ENCODE measurements at regions not wholly inside any gene's neighbourhood (a gene's known extent, or its start where the extent isn't known, plus 50 kb on each side); places are given as distances from the start of the nearest gene placed in this dataset.
"Not testable (repeated sequence)": the region's sequence is repeated elsewhere in the genome, so short reads cannot be mapped to it uniquely, and the experiment has no call there.

DNA sequence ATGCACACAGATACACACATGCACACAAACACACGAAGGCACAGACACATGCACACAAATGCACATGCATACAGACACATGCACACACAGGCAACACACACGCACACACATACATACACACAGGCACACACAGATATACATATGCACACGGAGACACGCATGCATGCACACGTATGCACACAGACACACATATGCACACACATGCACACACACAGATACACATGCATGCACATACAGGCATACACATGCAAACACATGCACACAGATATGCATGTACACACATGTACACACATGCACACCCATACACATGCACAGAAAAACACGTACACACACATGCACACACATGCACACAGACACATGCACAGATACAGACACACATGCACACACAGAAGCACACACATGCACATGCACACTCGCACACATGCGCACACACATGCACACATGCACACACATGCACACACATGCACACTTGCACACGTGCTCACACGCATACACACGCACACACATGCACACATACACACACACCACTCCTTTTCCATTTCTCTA lies 70.8 kb upstream of the ALDH3B2 start:
- DNase-seq (ENCODE audit: low read depth, low spot score): no peak
- in situ Hi-C loops (cut with HindIII; ENCODE audit: low sequenced_read_pairs): no loop called here
- H3K4me3 ChIP-seq (ENCODE audit: low read depth, low read length): no peak overlapping the region
- TF ChIP-seq, protein P1, sequence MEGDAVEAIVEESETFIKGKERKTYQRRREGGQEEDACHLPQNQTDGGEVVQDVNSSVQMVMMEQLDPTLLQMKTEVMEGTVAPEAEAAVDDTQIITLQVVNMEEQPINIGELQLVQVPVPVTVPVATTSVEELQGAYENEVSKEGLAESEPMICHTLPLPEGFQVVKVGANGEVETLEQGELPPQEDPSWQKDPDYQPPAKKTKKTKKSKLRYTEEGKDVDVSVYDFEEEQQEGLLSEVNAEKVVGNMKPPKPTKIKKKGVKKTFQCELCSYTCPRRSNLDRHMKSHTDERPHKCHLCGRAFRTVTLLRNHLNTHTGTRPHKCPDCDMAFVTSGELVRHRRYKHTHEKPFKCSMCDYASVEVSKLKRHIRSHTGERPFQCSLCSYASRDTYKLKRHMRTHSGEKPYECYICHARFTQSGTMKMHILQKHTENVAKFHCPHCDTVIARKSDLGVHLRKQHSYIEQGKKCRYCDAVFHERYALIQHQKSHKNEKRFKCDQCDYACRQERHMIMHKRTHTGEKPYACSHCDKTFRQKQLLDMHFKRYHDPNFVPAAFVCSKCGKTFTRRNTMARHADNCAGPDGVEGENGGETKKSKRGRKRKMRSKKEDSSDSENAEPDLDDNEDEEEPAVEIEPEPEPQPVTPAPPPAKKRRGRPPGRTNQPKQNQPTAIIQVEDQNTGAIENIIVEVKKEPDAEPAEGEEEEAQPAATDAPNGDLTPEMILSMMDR (IDR thresholded peaks at IDR 0.05; ENCODE audit: low read depth, low read length): no peak

DNA sequence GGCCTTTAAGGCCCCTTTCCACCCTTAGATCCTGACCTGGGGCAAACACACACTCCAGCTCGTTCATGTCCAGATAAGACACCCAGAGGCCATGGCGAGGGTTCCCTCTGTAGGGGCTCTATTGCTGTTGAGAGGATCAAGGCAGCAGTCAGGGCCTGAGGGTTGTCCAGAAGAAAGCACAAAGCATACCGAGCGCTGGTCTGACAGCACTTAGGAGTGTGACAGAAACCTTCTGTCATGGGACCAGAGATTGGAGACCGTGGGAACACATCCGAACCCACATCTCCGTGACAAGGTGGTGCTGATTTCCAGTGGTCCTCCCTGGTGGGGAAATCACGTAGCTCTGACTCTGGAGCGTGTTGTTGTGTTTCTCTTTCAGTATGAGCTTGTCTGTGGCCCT lies 69.8 kb upstream of the ALDH3B2 start:
- H3K4me3 ChIP-seq (ENCODE audit: low read depth, low read length); DNase-seq (ENCODE audit: low read depth, low spot score); in situ Hi-C loops (cut with HindIII; ENCODE audit: low sequenced_read_pairs): not testable (repeated sequence)

DNA sequence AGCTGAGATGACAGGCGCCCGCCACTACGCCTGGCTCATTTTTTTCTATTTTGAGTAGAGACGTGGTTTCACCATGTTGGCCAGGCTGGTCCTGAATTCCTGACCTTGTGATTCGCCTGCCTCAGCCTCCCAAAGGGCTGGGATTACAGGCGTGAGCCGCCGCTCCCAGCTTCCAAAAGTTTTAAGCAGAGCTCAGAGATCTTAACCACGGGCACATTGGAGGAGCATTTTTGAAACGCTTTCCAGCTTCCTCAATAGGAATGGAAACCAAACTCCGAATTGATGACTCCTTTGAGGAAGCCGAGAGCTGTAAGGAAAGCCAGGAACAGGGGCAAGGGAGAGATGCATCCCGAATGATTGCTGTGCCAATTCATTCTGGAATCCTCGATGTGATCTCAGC lies 63.8 kb upstream of the ALDH3B2 start:
- DNase-seq (ENCODE audit: low read depth, low spot score); H3K4me3 ChIP-seq (ENCODE audit: low read depth, low read length); in situ Hi-C loops (cut with HindIII; ENCODE audit: low sequenced_read_pairs): not testable (repeated sequence)

DNA sequence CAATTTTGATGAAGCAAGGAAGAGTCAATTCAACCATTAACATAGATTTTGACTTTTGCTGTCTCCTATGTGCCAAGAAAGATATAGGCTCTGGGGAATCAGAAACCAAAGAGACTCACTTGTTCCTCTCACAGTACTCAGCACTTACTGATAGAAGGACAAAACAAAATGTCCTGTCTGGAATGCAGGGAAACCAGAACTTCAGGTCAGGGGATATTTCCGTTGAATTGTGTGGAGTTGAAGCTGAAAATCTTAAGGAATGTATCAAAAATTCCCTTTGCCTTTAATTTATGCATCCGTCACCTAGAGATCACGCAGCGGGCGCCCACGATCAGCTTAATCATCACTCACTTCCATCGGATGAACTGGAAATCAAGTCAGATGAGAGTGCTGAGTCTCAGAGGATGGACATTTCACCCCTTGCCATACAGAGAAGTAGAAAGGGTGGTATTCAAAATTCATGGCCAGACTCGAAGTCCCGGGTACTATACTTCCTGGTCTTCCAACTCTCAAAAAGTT lies 63.2 kb upstream of the ALDH3B2 start:
- H3K4me3 ChIP-seq (ENCODE audit: low read depth, low read length); DNase-seq (ENCODE audit: low read depth, low spot score); in situ Hi-C loops (cut with HindIII; ENCODE audit: low sequenced_read_pairs): not testable (repeated sequence)

DNA sequence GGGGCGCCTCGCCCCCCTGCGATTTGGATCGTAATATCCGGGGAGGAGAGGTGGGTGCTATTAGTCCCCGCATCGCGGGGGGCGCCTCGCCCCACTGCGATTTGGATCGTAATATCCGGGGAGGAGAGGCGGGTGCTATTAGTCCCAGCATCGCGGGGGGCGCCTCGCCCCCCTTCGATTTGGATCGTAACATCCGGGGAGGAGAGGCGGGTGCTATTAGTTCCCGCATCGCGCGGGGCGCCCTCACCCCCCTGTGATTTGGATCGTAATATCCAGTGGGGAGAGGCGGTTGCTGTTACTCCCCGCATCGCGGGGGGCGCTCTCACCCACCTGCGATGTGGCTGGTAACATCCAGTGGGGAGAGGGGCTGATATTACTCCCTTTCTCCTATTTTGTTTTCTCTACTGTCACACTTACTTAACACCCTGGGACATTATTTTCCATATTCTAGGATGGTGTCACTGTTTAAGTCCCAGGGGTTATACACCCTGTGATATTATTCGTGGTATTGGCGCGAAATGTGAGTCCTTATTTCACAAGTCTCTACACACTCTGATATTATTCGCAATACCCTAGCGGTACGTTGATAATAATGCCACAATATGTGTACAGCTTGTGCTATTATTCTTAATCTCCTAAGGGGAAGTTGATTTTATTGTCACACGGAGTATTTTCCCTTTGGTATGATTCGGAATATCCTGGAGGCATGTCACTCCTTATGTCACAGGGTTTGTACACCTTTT lies 57.8 kb upstream of the ALDH3B2 start:
- TF ChIP-seq, protein P1 (IDR thresholded peaks at IDR 0.05; ENCODE audit: low read depth, low read length): no peak
- DNase-seq (ENCODE audit: low read depth, low spot score): no peak
- in situ Hi-C loops (cut with HindIII; ENCODE audit: low sequenced_read_pairs): no loop called here
- H3K4me3 ChIP-seq (ENCODE audit: low read depth, low read length): no peak overlapping the region

DNA sequence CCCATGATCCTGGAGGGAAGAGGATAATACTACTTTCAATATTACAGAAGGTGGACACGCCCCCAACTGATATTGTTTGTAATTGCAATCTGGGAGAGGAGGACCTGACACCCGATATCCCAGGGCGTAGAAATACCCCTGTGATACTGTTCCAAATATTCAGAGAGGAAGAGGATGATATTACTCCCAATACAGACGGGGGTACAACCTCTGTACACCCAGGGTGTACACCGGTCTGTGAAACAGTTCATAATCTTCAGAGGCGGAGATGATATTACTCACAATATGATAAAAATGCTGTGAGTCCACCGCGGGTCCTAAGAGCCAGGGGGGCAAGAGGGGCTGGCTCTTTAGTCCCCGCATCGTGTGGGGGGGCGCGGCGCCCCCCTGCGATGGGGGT lies 57.2 kb upstream of the ALDH3B2 start:
- no peak overlapping the region for H3K4me3 ChIP-seq (ENCODE audit: low read depth, low read length)
- TF ChIP-seq, protein P1 (IDR thresholded peaks at IDR 0.05; ENCODE audit: low read depth, low read length): no peak
- in situ Hi-C loops (cut with HindIII; ENCODE audit: low sequenced_read_pairs): no loop called here
- no peak for DNase-seq (ENCODE audit: low read depth, low spot score)

DNA sequence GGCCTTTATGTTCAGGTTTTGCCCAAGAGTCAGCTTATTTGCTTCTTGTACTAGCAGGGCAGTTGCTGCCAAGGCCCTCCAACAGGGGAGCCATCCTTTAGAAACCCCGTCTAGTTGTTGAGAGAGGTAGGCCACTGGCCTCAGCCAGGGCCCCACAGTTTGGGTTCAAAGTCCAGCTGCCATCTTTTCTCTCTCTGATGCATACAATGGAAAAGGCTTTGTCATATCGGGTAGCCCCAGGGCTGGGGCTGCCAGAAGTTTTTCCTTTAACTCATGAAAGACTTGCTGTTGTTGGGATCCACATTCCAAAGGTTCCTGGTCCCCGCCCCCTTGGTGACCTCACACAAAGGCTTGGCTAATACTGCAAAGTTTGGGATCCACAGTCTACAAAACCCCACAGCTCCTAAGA lies 53.7 kb upstream of the ALDH3B2 start:
- in situ Hi-C loops (cut with HindIII; ENCODE audit: low sequenced_read_pairs); DNase-seq (ENCODE audit: low read depth, low spot score); H3K4me3 ChIP-seq (ENCODE audit: low read depth, low read length): not testable (repeated sequence)

DNA sequence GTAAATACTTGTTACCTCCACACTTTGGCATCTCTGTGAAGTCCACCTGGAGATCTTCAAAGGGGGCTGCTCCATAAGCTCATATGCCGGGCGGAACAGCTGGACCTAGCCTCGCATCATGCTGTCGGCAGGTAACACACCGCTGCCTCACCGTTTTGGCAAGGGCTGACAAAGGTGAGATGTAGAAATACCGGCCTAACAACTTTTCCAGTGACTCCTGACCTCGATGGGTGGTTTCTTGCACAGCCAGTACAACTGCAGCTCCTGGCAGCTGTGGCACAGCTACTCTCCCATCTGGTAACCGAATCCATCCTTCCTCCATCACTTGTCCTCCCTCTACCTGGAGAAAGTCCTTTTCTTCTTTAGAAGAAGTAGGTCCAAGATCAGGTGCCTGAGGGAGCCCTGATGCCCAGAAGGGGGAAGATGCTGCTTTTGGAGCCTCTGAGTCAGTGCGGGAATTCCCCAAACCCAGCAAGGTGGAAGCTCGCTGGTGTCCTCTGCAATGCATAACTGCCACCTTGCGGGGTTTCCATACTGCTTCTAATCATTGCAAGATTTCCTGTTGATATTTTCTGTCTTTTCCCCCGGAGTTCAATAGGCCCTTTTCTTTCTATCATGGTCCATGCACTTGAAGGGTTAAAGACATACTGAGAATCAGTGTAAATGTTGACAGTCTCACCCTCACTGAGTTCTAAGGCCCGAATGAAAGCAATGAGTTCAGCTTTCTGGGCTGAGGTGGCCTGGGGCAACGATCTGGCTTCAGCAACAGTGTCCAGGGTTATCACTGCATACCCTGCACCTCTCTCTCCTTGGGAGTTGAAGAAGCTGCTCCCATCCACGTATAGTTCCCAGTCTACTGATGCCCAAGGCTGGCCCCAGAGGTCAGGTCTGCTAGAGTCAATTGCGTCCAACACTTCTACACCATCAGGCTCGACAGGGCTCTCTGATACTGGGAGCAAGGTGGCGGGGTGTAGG lies 52.9 kb upstream of the ALDH3B2 start:
- DNase-seq (ENCODE audit: low read depth, low spot score); in situ Hi-C loops (cut with HindIII; ENCODE audit: low sequenced_read_pairs); H3K4me3 ChIP-seq (ENCODE audit: low read depth, low read length): not testable (repeated sequence)

Measured in astrocyte of the spinal cord (primary cell).